Retina (tissue), 1 donor: ENCODE measurements at regions not wholly inside any gene's neighbourhood (a gene's known extent, or its start where the extent isn't known, plus 50 kb on each side); places are given as distances from the start of the nearest gene placed in this dataset.

Experiments used
- DNase-seq: peaks from one replicate; pipeline ENCODE4 v3.0.0-alpha.2; 2016

DNA sequence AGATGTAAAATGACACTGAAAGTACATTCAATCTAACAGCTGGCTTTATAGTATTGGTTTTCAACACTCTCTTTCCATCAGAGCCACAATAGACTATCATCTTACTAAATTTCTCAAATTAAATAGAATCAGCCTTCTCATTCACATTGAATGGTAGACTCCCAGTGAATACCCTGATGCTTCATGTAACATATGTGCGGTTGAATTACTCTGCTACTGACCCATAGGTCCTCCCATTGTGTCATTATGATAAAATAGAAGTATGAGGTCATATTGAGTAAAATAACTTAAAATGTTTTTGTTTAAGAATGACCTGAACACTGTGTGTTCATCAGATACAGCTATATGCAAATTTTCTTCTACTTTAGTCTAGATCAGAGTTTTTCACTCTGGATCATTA is 75.9 kb upstream of the ADAMTSL1 start:
- DNase-seq = no peak

DNA sequence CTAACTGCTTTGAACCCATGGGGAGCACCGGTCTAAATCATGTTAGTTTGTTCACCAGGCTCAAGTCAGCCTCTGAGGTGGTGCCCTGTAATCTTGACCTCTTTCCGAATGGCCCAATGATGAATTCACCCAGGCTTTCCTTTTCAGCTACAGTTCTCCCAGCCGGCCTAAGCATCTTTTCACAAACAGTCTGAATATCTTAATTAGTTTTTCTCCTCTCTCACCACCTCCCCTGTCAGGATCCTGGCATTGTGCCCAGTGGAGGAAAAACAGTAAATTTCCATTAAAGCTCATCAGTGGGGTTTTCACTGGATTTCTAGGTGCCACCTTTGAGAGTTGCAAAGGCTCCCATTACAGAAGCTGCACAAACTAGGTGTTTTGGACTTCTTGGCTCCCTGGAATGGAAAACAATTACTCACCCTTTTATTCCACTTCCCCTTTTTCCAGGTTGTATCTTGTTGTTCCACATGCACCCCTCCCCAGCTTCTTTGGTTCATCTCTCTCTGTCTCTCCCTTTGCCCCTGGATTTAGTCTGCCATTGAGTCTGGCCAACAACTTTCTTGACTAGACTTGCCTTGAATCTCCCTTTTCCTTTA is 69.4 kb upstream of the ADAMTSL1 start:
- no peak for DNase-seq

DNA sequence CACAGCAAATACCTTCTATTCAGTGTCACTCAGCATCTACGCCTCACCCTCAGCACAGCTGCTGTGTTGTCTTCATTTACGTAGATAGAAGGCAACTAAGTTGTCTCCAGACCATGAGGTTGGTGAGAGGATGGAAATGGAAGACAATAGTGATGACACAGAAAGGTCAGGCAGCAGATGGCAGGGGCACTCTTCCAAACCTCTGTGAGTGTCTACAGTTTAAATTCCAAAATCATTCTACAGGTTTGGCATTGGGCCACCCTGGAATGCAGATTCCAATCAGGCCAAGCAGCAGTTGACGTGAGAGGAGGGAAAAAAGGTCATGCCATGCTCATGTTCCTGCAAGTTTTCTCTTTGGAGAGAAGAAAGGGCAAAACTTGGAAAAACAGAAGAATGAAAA is 68.7 kb upstream of the ADAMTSL1 start:
- no peak for DNase-seq

DNA sequence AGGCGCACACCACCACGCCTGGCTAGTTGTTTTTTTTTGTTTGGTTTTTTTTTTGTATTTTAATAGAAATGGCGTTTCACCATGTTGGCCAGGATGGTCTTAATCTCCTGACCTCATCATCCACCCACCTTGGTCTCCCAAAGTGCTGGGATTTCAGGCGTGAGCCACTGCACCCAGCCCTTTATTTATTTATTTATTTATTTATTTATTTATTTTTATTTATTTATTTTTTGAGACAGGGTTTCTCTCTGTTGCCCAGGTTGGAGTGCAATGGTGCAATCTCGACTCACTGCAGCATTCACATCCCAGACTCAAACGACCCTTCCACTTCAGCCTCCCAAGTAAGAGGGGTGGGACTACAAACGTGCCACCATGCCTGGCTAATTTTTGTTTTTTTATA is 63.0 kb upstream of the ADAMTSL1 start:
- no peak for DNase-seq

DNA sequence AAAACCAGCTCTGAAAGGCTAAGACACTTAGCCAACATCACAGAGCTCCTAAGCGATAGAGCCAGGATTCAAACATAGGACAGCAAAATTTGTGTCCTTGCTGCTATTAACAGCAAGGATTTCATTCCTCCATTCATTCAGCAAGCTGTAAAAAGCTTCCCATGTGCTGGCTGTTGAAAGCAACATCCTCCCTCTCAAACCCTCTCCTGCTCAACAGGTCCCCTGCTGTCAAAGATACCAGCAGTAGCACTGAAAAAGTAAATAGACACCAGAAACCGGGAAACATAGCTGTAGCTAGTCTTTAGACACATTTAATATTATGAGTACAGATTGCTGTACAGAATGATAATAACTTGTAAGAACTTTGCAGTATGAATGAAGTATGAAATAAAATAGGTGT is 52.6 kb upstream of the ADAMTSL1 start:
- no peak for DNase-seq

DNA sequence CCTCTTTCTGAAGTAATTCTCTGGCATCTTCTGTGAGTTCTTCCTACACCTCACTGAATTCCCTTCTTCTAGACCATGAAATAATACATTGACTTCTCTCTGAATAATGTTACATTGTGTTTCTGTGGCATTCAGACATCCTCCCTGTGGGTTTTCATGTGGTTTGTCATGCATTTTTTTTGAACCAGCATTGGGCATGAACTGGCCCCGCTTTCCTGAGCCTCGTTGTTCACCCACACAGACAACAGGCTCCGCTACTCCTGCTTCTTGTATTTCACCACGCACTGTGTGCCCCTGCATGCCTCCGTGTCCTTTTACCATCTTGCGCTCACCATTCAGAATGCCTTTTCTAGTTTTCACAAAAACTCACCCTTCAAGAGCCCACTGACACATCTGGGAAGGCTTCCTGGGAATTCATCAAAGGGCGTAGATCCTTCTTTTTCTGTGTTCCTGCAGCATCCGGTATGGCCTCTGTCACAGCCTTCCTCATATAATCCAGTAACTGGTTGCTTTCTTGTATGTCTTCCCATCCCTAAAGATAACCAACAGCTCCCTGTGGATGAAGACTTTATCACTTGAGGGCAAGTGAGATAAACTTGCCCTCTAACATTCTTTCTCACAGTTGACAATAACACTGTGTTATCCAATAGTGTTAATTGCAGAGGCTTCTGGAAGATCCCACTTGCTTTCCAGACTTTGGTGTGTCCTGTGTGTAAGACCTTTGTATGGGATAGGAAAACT is 51.5 kb upstream of the ADAMTSL1 start:
- no peak for DNase-seq

DNA sequence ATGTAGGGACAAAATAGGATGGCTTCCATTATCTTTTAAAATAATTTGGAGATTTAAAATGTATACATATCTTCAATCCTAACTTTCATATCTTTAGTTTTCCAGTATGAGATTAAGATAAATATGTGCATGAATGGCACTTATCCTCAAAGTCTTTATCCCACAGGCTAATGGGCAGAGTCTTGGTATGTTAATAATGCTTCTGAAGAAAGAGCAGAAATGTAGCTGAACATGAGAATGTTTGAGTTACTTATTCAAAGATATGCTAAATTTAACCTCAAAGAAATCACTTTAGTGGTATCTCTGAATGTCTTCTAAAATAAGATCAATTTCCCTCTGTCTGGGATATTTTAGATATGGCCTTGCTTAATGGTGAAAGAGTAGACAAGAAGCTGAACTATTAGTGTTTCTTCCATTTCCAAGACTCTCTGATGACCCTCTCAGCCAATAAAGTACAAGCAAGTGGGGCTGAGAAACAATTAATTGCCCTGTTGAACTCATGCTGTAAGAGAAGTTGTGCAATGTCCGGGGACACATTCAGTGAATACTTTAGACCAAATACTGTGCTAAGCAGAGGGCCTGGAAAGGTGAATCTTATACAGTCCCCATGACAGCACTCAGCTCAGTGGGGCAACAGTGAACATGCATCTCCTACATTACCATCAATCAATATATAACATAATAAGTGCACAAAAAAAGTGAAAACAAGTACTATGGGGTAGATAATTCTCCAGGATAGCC is 50.0 kb upstream of the ADAMTSL1 start:
- no peak for DNase-seq
